ENCODE measurements at regions not wholly inside any gene's neighbourhood (a gene's known extent, or its start where the extent isn't known, plus 50 kb on each side); places are given as distances from the start of the nearest gene placed in this dataset.

- DNase-seq (ENCODE audit: low read depth) = no peak
- TF ChIP-seq, protein P1, sequence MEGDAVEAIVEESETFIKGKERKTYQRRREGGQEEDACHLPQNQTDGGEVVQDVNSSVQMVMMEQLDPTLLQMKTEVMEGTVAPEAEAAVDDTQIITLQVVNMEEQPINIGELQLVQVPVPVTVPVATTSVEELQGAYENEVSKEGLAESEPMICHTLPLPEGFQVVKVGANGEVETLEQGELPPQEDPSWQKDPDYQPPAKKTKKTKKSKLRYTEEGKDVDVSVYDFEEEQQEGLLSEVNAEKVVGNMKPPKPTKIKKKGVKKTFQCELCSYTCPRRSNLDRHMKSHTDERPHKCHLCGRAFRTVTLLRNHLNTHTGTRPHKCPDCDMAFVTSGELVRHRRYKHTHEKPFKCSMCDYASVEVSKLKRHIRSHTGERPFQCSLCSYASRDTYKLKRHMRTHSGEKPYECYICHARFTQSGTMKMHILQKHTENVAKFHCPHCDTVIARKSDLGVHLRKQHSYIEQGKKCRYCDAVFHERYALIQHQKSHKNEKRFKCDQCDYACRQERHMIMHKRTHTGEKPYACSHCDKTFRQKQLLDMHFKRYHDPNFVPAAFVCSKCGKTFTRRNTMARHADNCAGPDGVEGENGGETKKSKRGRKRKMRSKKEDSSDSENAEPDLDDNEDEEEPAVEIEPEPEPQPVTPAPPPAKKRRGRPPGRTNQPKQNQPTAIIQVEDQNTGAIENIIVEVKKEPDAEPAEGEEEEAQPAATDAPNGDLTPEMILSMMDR (conservative IDR thresholded peaks at IDR 0.05; ENCODE audit: control insufficient read depth, insufficient read depth, low read depth, low read length) = peak; percentile 7
- H3K4me3 ChIP-seq (ENCODE audit: control insufficient read depth, low read depth, low read length) = no peak overlapping the region
These were observed 862.3 kb upstream of the POU3F3 start for GRCh38 chr2:103991591-103991990.

DNA sequence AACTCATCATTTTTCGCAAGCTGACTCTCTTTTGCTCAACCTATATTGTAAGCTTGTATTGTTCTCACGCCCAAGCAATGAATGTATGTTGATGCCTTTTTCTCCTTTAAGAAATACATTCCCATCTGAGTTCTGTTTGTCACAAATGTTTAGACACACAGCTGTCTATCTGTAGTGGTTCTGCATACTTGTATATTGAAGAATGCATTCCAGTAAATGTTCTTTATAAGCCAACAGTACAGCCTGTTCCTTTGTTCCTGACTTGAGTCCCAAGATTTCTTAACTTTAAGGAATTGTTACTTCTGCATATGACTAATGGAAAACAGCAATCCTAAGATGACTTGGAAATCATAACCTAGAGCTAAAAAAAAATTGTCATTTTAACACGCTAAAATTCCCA lies 849.1 kb upstream of the POU3F3 start:
- TF ChIP-seq, protein P1 (conservative IDR thresholded peaks at IDR 0.05; ENCODE audit: control insufficient read depth, insufficient read depth, low read depth, low read length) = no peak
- DNase-seq (ENCODE audit: low read depth) = peak; percentile 38
- H3K4me3 ChIP-seq (ENCODE audit: control insufficient read depth, low read depth, low read length) = no peak overlapping the region

GRCh38 chr2:104016801-104017200 lies 837.1 kb upstream of the POU3F3 start:
- TF ChIP-seq, protein P1 (conservative IDR thresholded peaks at IDR 0.05; ENCODE audit: control insufficient read depth, insufficient read depth, low read depth, low read length) = no peak
- no peak for DNase-seq (ENCODE audit: low read depth)

GRCh38 chr2:104023306-104023705 lies 830.6 kb upstream of the POU3F3 start:
- TF ChIP-seq, protein P1 (conservative IDR thresholded peaks at IDR 0.05; ENCODE audit: control insufficient read depth, insufficient read depth, low read depth, low read length) = no peak
- DNase-seq (ENCODE audit: low read depth) = no peak
- H3K4me3 ChIP-seq (ENCODE audit: control insufficient read depth, low read depth, low read length) = no peak overlapping the region

More at GRCh38 chr2:104016801-104017200, 837.1 kb upstream of the POU3F3 start:
- H3K4me3 ChIP-seq (ENCODE audit: control insufficient read depth, low read depth, low read length) = no peak overlapping the region

GRCh38 chr2:104023765-104024164 lies 830.1 kb upstream of the POU3F3 start:
- no peak for DNase-seq (ENCODE audit: low read depth)
- TF ChIP-seq, protein P1 (conservative IDR thresholded peaks at IDR 0.05; ENCODE audit: control insufficient read depth, insufficient read depth, low read depth, low read length) = no peak

GRCh38 chr2:104025295-104025694 lies 828.6 kb upstream of the POU3F3 start:
- TF ChIP-seq, protein P1 (conservative IDR thresholded peaks at IDR 0.05; ENCODE audit: control insufficient read depth, insufficient read depth, low read depth, low read length) = no peak
- no peak overlapping the region for H3K4me3 ChIP-seq (ENCODE audit: control insufficient read depth, low read depth, low read length)
- no peak for DNase-seq (ENCODE audit: low read depth)

More at GRCh38 chr2:104023765-104024164, 830.1 kb upstream of the POU3F3 start:
- no peak overlapping the region for H3K4me3 ChIP-seq (ENCODE audit: control insufficient read depth, low read depth, low read length)

DNA sequence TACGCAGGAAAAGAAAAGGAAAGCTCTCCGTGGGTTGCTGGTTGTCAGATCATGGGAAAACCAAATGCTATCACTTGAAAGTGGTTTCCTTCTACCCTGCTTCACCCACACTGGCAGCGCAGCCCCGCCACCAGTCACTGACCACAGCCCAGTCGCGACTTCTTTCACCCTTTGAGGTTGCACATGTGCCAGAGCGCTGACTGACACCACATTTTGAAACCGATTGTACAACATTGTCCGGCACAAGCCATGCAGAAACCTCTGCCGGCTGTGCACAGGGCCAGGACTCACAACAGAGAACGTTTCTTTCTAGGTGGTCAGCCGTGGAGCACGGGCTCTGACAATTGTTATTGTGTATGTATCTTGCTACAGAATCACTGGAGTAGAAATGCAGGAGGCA lies 827.2 kb upstream of the POU3F3 start:
- H3K4me3 ChIP-seq (ENCODE audit: control insufficient read depth, low read depth, low read length) = no peak overlapping the region
- TF ChIP-seq, protein P1 (conservative IDR thresholded peaks at IDR 0.05; ENCODE audit: control insufficient read depth, insufficient read depth, low read depth, low read length) = no peak
- no peak for DNase-seq (ENCODE audit: low read depth)
